ENCODE measurements at regions not wholly inside any gene's neighbourhood (a gene's known extent, or its start where the extent isn't known, plus 50 kb on each side); places are given as distances from the start of the nearest gene placed in this dataset.

DNA sequence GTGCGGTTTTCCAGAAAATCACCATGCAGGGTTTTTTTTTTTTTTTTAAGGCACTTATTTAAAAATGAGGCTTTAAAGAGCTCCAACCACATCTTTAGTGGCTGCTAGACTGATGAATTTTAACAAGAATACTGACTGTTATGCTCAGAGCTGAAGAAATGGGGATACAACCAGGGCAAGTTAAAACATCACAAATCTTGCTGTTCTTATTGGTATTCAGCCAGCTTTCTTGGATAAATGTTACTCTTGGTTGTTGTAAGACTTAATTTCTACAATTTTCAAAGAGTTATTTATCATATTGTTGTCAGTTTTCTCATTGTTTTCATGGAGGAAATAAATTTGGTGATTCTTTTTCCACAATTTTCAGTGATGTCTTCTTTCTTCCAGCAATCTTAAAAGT is 352.8 kb upstream of the FAM174A start:
- no peak for TF ChIP-seq POLR2A (IDR thresholded peaks at IDR 0.05)
- TF ChIP-seq, protein P1, sequence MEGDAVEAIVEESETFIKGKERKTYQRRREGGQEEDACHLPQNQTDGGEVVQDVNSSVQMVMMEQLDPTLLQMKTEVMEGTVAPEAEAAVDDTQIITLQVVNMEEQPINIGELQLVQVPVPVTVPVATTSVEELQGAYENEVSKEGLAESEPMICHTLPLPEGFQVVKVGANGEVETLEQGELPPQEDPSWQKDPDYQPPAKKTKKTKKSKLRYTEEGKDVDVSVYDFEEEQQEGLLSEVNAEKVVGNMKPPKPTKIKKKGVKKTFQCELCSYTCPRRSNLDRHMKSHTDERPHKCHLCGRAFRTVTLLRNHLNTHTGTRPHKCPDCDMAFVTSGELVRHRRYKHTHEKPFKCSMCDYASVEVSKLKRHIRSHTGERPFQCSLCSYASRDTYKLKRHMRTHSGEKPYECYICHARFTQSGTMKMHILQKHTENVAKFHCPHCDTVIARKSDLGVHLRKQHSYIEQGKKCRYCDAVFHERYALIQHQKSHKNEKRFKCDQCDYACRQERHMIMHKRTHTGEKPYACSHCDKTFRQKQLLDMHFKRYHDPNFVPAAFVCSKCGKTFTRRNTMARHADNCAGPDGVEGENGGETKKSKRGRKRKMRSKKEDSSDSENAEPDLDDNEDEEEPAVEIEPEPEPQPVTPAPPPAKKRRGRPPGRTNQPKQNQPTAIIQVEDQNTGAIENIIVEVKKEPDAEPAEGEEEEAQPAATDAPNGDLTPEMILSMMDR (IDR thresholded peaks at IDR 0.05), result no peak
